ENCODE measurements at regions not wholly inside any gene's neighbourhood (a gene's known extent, or its start where the extent isn't known, plus 50 kb on each side); places are given as distances from the start of the nearest gene placed in this dataset.

GRCh38 chr2:192246297-192246696 is 51.6 kb upstream of the TMEFF2 start:
- no peak overlapping the region for H3K56ac ChIP-seq (replicated peaks; ENCODE audit: insufficient read length, low read depth, low read length)
- no peak overlapping the region for H2BK20ac ChIP-seq (ENCODE audit: low read length)
- H3K4ac ChIP-seq (replicated peaks; ENCODE audit: insufficient read length, low read depth, low read length) = no peak overlapping the region
- DNase-seq (ENCODE audit: low read depth in 1 of 2, low spot score in 2 of 2) (no peak), FAIRE-seq (no peak)
- no peak overlapping the region for H2BK5ac ChIP-seq (ENCODE audit: low read depth, low read length)
- no peak overlapping the region for H3K27ac ChIP-seq (ENCODE audit: low read depth, low read length)
- H2AFZ ChIP-seq (ENCODE audit: low read length) = no peak overlapping the region
- no peaks in the 10 kb centered on the region for H3K79me1 ChIP-seq (ENCODE audit: low read depth, low read length)
- H3K9me3 ChIP-seq (ENCODE audit: insufficient read depth in 2 of 2, low read depth in 1 of 2, low read length in 1 of 2) = no peaks in the 10 kb centered on the region
- no peak overlapping the region for H3K18ac ChIP-seq (ENCODE audit: extremely low read depth, low read length)
- H2BK15ac ChIP-seq (ENCODE audit: low read length) = no peak overlapping the region
- H3K79me2 ChIP-seq (ENCODE audit: control insufficient read depth in 1 of 2, insufficient read depth in 2 of 2, low read length in 2 of 2) = no peaks in the 10 kb centered on the region
- H4K8ac ChIP-seq (ENCODE audit: extremely low read depth, insufficient read depth, low read length) = no peak overlapping the region
- H4K5ac ChIP-seq (ENCODE audit: insufficient read length, low read depth, low read length) = no peak overlapping the region
- WGBS, 2 experiments (ENCODE audit: extremely low coverage in 1 of 2, insufficient coverage in 1 of 2, insufficient read length in 1 of 2, insufficient replicate concordance in 2 of 2, low coverage in 1 of 2, low lambda C conversion rate in 2 of 2, missing lambda C conversion rate in 1 of 2) = 88% methylated on average over 3 of the region's 3 CpGs; no CpG with 5 or more reads in 1 of the 2 experiments
- ChIA-PET CTCF (ENCODE audit: partially characterized antibody) (interaction anchor here (1.2 to 1.6 kb wide), 2 partner anchors 19 to 84 kb away, joined by 3 to 5 read pairs; no protein-coding TSS in a partner anchor), POLR2A (ENCODE audit: partially characterized antibody) (no interaction called here)
- no peak overlapping the region for H2AK5ac ChIP-seq (ENCODE audit: low read depth, low read length)
- no peak overlapping the region for H3K9ac ChIP-seq (replicated peaks in 1 of 4; ENCODE audit: extremely low read depth in 1 of 4, low read depth in 3 of 4, low read length in 3 of 4)
- no peak overlapping the region for H2BK120ac ChIP-seq (replicated peaks; ENCODE audit: low read depth, low read length)
- H3K23ac ChIP-seq (ENCODE audit: insufficient read length) = no peak overlapping the region
- H3K14ac ChIP-seq (ENCODE audit: insufficient read length) = no peak overlapping the region
- H4K20me1 ChIP-seq (replicated peaks in 1 of 2; ENCODE audit: control insufficient read depth in 1 of 2, insufficient read depth in 2 of 2, low read length in 2 of 2) = no peaks in the 10 kb centered on the region
- no peak overlapping the region for H2BK12ac ChIP-seq (ENCODE audit: low read depth, low read length)
- H3K4me3 ChIP-seq (ENCODE audit: extremely low read depth in 1 of 4, insufficient read depth in 2 of 4, low read depth in 3 of 4, low read length in 4 of 4) = no peak overlapping the region
- TF ChIP-seq TEAD4 (IDR thresholded peaks at IDR 0.05; ENCODE audit: low read depth, low read length) (no peak), CBX8 (IDR thresholded peaks at IDR 0.05; ENCODE audit: borderline replicate concordance, low read depth, low read length) (no peak), NANOG (IDR thresholded peaks at IDR 0.05; ENCODE audit: insufficient read depth, low read depth, low read length, poor library complexity, severe bottlenecking) (no peak), EP300 (IDR thresholded peaks at IDR 0.05; ENCODE audit: borderline replicate concordance in 1 of 2, low read depth in 2 of 2, low read length in 2 of 2) (no peak), MAX (IDR thresholded peaks at IDR 0.05) (no peak)
- H3K23me2 ChIP-seq (ENCODE audit: low read depth, low read length) = no peaks in the 10 kb centered on the region
- no peak overlapping the region for H3K4me2 ChIP-seq (ENCODE audit: insufficient read depth in 1 of 2, low read depth in 2 of 2, low read length in 2 of 2)
- H3K27me3 ChIP-seq (replicated peaks in 1 of 4; ENCODE audit: control insufficient read depth in 3 of 4, extremely low read depth in 1 of 4, insufficient read depth in 3 of 4, low read length in 3 of 4) = no peaks in the 10 kb centered on the region
- no peak overlapping the region for H4K91ac ChIP-seq (replicated peaks; ENCODE audit: insufficient read length, low read length)
- H3K36me3 ChIP-seq (ENCODE audit: control insufficient read depth in 2 of 4, insufficient read depth in 4 of 4, low read length in 3 of 4) = no peaks in the 10 kb centered on the region
- no peaks in the 10 kb centered on the region for H3K4me1 ChIP-seq (replicated peaks in 1 of 4; ENCODE audit: control insufficient read depth in 3 of 4, insufficient read depth in 4 of 4, low read length in 3 of 4)
